SKM-1 treated with dmso at 0.1 percent for 144 hours (cell line): ENCODE measurements at regions not wholly inside any gene's neighbourhood (a gene's known extent, or its start where the extent isn't known, plus 50 kb on each side); places are given as distances from the start of the nearest gene placed in this dataset.

Experiments used
- DNase-seq: peaks from one replicate; lab custom pipeline; 2025; ENCODE audit not compliant: unreplicated experiment; lab: John Stamatoyannopoulos, UW

DNA sequence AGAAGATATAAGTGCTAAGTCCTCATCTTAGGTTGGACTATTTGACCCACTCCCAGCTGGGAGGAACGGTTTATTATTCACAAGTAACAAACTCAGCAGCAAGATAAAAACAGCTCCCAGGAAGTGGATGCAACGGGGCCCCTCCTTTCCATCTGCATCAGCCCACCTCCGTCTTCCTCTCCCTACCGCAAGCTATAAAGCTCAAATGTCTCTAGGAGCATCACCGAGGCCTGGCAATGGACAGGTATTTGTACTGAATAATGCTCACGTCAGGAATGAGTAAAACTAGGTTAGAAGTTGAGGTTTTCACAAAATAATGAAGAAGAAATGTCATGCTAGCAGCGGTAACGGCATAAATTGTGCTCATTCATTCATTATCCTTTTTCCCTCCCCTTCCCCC is 408.7 kb upstream of the PSMD7 start:
- DNase-seq = no peak

DNA sequence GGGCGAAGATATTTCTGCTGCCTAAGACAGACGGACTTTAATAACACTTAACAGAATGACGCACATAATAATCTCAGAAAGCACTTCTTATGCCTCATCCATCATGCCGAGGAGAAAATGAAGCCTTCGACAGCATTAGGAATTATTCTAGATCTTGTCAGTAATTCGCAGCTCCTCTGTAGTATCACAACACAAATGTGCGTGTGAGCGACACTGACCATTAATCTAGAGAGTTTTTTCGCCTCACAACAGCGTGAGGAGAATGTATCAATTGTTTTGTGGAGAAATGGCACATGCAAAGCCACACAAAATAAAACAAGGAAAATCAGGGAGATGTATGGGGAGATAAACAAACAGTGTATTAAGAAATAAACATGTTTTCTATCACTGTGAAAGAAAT is 410.2 kb upstream of the PSMD7 start:
- DNase-seq = no peak

DNA sequence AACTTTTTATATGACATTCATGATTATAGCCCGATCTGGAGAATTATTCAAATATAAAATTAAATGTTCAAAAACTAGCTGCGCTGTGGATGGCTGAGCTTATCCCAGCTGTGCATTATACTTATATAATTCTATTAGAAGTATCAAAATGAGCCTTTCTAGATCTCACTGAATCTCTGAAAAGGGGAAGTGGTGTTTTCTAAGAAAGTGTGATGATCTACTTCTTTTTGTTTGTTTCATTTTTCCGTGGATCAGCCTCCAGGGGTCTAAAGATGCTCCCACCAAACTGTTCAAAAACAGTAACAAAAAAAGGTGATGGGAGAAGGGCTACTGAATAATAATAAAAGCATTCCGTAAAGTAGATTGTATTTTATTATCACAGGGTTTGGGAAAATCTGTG is 411.3 kb upstream of the PSMD7 start:
- no peak for DNase-seq

DNA sequence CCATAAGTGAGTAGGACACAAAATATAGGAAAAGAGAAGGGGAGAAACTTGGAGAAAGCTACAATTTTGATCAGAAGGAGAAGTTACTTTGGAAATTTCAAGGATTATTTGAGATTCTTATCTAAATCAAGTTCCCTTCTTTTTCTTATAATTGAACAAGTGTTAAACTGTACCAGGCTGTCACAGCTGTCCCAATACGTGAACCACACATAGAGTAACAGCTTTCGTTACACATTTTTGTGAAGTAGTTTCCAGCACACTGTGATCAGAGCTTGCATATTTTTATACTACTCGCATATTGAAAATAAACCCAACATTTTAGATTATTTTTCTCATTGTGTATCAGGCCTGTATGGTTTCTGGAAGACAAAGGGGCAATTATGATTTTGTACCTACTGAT is 412.8 kb upstream of the PSMD7 start:
- no peak for DNase-seq

DNA sequence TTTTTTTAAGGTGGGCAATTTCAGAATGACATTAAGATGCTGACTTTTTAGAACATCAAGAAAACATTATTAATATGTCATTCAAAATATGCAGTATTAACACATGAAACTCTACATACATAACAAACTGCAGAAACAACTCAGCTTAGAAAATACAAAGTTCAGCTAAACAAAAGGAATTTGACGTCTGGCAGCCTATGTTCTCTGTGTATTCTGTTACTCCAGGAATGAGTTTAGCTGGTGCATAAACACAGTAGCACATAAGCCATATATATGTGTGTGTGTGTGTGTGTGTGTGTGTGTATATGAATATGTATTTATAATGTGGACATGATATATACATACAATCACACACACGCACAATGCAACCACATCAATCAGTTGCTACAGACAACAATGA is 413.5 kb upstream of the PSMD7 start:
- no peak for DNase-seq

DNA sequence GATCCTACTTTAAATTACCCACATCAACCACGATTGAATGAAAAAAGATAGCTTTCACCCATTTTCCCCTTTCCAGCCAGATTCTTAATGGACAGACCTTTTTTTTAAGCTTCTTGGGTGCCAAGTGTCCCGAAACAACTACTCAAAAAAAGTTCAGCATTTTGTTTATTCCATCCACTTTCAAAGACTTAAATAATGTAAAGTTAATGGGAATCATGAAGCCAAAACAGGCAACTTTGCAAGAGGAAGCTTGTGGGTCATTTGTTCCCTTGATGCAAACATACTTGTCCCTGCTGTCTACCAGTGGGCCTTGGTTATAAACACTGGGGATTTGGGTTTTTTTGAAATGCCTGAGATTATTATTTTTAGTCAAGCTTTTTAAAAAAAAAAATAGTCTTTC is 414.0 kb upstream of the PSMD7 start:
- no peak for DNase-seq

DNA sequence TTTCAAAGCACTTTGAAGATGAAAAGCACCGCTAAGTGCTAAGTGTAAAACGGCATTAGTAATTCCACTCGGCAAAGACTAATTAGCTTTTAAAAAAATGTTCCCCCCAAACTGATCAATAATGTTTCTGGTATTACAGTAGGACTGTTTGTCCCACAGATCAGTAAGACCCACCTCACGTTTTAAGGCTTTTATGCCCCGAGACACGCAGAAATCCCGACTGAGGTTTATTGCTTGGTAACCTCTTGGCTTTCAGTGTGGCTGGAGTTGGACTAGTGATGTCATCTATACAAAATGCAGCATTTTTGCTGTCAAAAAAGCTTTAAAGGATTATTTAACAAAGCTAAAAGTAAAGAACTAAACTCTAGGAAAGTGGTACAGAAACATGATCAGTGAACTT is 414.6 kb upstream of the PSMD7 start:
- no peak for DNase-seq

DNA sequence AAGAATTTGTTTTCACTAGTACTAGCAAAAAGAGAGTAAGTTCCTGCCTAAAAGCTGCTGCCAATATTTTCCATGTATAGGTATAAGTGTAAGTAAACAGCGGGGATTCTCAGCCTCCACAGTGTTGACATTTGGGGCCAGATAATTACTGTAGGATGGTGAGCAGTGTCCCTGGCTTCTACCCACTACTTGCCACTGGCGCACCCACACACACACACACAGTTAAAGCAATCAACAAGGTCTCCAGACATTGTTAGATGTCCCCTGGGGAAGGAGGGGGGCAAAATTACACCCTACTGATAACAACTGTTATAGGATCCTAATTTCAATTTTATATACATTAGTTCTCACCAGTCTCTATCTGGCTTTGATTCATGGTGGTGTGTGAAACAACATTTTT is 417.0 kb upstream of the PSMD7 start:
- DNase-seq = no peak

DNA sequence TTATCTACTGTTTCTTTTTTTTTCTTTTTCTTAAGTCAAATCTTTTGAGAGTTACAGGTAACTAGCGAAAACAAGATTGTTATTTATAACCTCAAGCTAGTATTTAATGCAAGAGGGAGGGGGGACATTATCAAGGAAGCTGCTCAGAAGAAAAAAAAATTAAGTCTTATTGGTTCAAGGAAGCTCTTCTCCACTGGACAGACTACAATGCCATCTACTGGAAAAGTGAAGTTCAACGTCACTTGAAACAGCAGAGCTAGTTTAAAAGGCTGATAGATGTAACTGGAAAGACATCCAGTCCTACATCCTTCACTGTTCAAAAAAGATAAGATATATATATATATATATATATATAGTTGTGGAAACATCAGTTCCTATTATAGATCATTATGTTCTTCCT is 418.0 kb upstream of the PSMD7 start:
- DNase-seq = peak; percentile 57

DNA sequence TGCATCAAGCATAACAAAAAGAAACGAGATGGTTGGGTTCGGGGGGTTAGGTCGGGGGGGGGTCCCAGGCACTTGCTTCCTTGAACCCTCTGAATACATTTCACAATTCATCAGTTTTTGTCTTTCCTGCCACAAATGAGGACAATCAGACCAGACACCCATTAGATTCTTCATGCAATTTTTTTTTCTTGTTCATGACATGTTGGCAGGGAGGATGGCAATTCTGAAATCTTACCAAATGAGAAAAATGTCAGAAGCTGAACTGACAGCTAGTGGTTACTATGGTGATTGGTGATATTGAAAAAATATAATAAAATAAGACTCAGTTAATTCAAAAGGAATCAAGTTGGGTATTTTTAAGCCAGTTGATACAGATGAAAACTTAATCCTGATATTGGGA is 419.5 kb upstream of the PSMD7 start:
- DNase-seq = no peak

DNA sequence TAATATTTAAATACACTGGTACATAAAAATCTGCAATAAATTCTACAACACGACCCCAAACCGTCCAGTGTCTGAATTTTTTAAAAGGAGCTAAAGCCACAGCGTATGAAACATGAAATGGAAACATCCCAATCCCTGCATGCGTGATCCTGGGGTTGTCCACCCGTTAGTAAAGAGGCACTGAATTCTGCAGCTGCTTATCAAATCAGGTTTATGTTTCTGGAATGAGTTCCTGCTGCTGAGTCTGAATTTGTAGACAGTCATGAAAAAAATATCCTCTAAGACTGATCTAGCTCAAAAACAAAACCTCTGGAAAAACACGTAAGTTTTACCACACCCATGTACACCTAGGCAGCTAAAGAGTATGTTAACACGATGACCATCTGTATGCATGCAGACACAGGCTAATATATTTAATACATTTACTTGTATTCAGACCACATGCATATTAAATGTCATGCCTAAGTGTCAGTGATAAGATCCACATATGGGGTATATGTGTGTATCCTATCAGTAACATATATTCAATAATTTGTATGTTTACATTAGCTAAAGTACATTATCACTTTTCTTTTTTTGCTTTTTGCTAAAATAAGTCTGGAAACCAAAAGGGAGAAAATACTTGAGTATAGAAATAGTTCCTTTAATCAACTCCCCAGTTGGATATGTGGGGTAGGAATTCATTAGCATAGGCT is 420.5 kb upstream of the PSMD7 start:
- no peak for DNase-seq

DNA sequence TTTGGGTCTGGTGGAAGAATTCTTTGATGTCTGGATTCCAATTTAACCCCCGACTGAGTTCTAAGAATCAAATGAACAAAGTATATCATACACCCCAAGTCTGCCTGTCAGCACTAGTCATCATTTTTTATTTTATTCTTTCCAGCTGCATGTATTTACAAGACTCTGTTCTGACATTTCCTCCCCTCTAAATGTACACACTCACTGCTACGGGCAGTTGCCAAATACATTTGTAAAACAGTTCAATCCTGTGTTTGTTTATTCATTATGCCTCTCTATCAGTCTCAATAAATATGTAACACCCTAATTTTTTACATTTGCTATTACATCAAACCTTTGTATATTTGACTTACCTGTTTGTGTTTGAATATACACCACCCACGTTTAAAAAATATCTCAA is 422.3 kb upstream of the PSMD7 start:
- DNase-seq = no peak

DNA sequence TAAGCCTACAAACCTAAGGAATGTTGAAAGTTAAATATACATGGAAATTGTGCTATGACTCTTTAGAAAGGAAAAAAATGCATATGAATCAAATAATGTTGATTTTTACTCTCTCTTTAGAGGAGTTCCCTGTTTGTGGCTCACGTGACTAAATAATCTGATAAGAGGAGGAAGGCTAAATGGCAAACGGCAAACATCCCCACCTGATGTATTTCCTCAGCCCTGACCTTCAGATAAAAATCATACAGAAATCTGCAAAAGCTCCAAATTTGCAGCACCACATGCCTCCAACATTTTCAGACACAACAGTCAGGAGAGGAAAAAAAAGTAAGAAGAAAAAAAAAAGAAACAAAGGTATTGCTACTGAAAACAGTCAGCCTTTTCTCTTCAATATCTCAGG is 423.0 kb upstream of the PSMD7 start:
- no peak for DNase-seq

DNA sequence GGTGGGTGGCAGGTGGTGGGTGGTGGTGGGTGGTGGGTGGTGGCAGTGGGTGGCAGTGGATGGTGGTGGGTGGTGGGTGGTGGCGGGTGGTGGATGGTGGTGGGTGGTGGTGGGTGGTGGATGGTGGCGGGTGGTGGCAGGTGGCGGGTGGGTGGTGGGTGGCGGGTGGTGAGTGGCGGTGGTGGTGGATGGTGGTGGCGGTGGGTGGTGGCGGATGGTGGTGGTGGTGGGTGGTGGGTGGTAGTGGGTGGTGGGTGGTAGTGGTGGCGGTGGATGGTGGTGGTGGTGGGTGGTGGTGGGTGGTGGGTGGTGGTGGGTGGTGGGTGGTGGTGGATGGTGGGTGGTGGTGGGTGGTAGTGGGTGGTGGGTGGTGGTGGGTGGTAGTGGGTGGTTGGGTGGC is 423.8 kb upstream of the PSMD7 start:
- no peak for DNase-seq

DNA sequence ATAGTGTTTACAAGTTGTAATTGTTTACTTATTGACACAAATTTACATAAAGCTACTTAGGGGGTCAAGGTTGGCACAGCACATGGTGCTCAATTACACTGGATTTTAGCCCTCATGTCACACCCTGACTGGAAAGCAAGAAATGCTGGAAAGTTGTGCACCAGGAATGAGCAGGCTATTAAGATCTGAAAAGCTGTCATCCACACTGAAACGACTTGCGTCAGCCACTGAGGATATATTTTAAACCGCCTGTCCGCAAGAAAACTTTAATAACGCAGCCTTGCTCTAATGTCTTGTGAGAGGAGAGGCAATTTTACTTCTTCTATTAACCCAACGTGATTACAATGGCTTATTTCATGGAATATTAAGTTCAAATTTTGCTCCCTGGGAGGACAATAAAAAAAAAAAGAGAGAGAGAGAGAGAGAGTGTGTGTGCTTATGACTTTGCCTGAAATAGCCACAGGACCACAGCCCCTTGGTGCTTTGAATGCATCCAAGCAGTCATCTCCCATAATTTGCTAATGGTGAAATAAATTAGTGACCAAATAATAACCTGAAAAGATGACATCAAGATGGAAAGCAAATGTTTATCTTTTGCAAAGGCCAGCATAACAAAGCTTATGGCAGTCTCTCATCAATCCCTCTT is 425.4 kb upstream of the PSMD7 start:
- DNase-seq = no peak

DNA sequence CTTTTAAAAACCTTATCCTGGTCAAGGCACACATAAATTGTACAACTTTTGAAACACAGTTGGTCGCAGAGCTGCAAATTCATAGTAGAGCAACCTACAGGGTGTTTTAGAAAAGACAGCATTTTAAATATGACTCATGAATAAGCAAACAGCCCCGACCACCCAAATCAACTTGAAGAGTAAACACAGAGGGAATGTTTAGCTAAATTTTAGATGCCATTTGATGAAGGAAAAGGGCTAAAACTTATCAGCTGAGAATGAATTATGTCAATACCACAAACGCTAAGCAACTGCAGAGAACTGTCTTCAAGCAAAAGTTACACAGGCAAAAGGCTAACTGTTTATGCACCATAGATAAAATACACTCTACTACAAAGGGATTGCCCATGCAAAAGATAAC is 427.5 kb upstream of the PSMD7 start:
- no peak for DNase-seq

DNA sequence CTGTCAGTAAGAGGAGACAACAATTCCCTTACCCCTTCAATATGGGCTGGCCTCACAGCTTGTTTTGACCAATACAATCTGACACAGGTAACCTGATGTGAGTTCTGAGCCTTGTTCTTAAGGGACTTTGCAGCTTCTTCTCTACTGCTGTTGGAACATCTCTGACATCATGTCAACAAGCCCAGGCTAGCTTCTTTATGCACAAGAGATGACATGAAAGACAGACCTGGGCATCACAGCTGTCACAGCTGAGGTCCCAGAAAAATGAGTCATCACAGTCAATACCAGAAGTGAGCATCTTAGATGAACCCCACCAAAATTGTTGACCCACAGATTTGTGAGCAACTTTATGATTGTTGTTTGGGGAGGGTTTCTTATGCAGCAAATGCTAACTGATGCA is 431.7 kb upstream of the PSMD7 start:
- no peak for DNase-seq

DNA sequence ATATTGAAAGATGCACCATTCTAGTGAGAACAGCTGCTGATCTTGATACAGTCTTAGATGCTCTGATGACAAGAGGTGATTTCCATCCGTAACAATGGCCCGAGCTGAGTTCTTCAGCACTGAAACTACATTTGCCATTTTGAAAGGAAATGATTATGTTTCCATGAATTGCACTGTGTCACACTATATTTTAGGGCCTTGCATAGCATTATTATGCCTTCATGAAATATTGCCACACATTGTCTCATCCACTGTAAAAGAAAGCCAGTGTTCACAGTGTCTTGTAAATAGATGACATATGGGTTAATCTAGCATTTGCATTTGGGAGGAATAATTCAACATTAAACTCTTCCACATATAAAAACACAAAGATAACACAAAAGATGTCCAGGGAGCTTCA is 438.3 kb upstream of the PSMD7 start:
- DNase-seq = no peak

DNA sequence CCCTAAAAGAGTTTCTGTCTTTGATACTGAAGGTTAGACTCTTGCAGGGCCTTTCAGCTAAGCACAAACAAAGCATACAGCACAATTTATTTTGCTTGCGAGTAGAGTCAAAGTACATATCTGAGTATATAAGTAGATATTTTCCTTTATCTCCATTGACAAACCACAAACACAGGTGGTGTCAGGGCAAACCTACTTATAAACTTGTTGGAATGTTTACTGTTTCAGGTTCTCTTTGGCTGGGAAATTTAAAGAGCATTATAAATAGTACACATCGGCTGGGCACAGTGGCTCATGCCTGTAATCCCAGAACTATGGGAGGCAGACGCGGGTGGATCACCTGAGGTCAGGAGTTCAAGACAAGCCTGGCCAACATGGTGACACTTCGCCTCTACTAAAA is 442.6 kb upstream of the PSMD7 start:
- no peak for DNase-seq

DNA sequence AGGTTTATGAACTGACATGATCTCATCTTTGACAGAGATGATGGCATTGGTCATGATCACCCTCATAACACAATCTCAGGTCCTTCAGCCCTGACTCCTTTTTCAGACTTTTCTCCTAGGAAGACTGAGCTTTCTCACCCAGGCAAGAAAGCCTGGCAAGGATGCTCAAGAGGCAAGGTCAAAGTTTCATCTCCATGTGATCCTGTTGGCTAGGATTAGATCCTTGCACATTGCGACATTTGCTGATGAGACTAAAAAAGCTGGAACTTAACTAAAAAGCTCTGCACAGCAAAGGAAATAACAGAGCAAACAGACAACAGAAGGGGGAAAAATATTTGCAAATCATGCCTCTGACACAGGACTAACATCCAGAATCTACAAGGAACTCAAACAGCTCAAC is 444.1 kb upstream of the PSMD7 start:
- DNase-seq = no peak

DNA sequence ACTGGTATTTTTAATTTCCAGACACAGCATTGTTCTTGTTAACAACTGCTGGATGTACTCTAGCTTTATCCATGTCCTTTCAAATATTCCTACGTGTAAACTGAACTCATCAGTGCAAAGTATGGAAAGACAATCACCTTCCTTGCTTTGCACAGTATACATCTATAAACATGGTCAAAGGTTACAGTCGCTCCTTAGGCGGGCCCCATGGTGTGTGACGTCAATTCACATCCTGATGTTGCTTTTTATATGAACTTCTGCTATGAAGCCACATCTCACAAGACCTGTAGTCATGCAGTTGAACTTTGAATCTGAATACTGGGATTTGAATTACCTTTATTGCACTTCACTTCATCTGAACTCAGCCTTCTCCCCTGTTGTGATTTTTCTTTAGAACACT is 447.6 kb upstream of the PSMD7 start:
- no peak for DNase-seq

DNA sequence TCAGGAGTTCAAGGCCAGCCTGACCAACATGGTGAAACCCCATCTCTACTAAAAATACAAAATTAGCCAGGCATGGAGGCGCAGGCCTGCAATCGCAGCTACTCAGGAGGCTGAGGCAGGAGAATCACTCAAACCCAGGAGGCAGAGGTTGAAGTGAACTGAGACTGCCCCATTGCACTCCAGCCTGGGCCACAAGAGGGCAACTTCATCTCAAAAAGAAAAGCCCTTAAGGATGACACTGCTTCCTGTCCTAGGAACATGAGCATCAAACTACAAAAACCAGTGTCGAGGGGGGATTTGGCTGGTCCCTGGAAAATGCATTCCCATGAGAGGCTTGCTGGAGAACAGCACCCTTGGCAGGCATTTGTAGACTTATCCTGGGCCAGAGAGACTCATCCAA is 449.5 kb upstream of the PSMD7 start:
- no peak for DNase-seq

DNA sequence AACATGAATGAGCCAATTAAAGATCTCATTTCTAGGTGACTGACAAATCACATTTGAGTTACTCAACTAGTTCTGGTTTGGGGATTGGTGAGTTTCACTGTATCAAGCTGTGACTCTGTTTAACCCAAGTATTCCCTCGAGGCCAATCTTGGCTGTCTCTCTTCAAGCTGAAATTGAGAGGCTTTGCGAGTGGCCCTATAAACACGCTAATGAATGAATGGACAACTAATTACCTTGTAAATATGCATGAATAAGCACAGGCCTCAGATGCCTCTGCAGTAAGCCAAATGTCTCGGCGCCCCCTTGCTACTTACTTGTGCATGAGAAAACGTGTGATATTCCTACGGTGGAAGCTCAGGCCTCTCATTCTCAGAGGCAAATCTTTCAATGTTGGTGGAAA is 450.3 kb upstream of the PSMD7 start:
- no peak for DNase-seq
